ENCODE measurements at regions not wholly inside any gene's neighbourhood (a gene's known extent, or its start where the extent isn't known, plus 50 kb on each side); places are given as distances from the start of the nearest gene placed in this dataset.

DNA sequence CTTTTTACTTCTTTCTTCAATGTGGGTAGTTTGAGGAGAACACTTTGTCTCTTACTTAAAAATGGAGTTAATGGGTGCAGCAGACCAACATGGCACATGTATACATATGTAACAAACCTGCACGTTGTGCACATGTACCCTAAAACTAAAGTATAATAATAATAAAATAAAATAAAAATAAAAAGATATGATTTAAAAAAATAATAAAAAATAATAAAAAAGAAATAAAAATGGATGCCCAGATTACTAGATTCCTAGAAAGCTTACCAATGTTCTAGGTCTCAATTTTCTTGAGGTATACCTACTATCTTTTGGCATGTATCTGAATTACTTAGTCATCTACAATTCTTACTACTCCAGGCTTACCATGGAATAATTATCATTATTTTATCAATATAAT is 2001.6 kb upstream of the CDH9 start:
- TF ChIP-seq CTCF (IDR thresholded peaks at IDR 0.05; ENCODE audit: insufficient read depth, low read length) = no peak
- TF ChIP-seq POLR2AphosphoS5 (IDR thresholded peaks at IDR 0.05; ENCODE audit: low read depth) = no peak

Measured in HL-60 (cell line).